Chondrocyte (in vitro differentiated cells): ENCODE measurements at regions not wholly inside any gene's neighbourhood (a gene's known extent, or its start where the extent isn't known, plus 50 kb on each side); places are given as distances from the start of the nearest gene placed in this dataset.

Experiments used
- DNase-seq: peaks from one replicate; pipeline ENCODE4 v3.0.0; 2021; ENCODE audit warnings: mixed read lengths, low spot score
- H3K27ac Mint-ChIP-seq: one replicate; pipeline ENCODE4 v1.8.0; 2021; ENCODE audit warnings: mild to moderate bottlenecking, moderate library complexity, mixed read lengths; ENCODE audit not compliant: unreplicated experiment
- H3K27me3 Mint-ChIP-seq: 2 replicates; pipeline ENCODE4 v1.8.0; 2021; ENCODE audit warnings: low read depth, mixed read lengths
- H3K36me3 Mint-ChIP-seq: 2 replicates; pipeline ENCODE4 v1.8.0; 2021; ENCODE audit warnings: low read depth, mixed read lengths
- H3K4me1 Mint-ChIP-seq: 2 replicates; pipeline ENCODE4 v1.8.0; 2021; ENCODE audit warnings: low read depth, mild to moderate bottlenecking, mixed read lengths
- H3K4me3 Mint-ChIP-seq: one replicate; pipeline ENCODE4 v1.8.0; 2021; ENCODE audit warnings: mild to moderate bottlenecking, moderate library complexity, mixed read lengths; ENCODE audit not compliant: unreplicated experiment
- H3K9me3 Mint-ChIP-seq: 2 replicates; pipeline ENCODE4 v1.8.0; 2021; ENCODE audit warnings: low read depth, mixed read lengths
- TF ChIP-seq, protein P1 (sequence below): fragments of 200-600 bp; sonication (generic); IDR thresholded peaks from 2 replicates; pipeline ENCODE4 v1.5.0; 2021; ENCODE audit warnings: antibody characterized with exemption, mild to moderate bottlenecking, moderate library complexity

DNA sequence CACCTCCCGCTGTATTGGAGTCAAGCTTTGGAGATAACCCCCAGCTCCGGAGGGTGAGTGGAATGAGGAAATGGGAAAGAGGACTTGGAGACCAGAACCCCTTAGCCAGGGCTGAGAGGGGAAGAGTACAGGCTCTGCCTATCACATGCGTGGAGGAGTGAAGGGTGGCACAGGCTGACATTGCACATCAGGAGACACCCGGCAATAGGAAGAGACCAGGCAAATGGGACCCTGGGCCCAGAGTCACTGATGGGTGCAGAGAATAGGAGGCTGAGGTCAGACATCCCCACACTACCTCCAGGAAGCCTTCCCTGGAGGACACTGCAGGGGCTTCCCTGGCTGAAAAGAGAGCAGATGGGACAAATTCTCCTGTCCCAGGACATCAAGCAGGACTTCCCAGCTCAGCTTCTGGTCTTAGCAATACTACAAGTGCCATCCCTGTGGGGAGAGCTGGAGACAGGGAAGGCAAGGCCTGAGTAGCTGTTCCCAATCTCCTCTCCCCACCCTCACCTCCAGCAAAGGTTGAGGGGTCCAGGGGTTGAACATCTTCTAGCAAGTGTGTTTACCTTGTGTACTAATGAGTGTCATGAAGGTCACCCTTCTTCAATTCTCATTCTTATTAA lies 160.7 kb downstream of the BUD13 start:
- no peak overlapping the region for H3K4me3 Mint-ChIP-seq
- no peaks in the 10 kb centered on the region for H3K4me1 Mint-ChIP-seq
- peaks cover 4% of the 10 kb centered on the region for H3K9me3 Mint-ChIP-seq
- H3K36me3 Mint-ChIP-seq, result no peaks in the 10 kb centered on the region
- DNase-seq, result no peak
- peaks cover 39% of the 10 kb centered on the region for H3K27me3 Mint-ChIP-seq
- H3K27ac Mint-ChIP-seq, result no peak overlapping the region
- TF ChIP-seq, protein P1, sequence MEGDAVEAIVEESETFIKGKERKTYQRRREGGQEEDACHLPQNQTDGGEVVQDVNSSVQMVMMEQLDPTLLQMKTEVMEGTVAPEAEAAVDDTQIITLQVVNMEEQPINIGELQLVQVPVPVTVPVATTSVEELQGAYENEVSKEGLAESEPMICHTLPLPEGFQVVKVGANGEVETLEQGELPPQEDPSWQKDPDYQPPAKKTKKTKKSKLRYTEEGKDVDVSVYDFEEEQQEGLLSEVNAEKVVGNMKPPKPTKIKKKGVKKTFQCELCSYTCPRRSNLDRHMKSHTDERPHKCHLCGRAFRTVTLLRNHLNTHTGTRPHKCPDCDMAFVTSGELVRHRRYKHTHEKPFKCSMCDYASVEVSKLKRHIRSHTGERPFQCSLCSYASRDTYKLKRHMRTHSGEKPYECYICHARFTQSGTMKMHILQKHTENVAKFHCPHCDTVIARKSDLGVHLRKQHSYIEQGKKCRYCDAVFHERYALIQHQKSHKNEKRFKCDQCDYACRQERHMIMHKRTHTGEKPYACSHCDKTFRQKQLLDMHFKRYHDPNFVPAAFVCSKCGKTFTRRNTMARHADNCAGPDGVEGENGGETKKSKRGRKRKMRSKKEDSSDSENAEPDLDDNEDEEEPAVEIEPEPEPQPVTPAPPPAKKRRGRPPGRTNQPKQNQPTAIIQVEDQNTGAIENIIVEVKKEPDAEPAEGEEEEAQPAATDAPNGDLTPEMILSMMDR, result no peak

DNA sequence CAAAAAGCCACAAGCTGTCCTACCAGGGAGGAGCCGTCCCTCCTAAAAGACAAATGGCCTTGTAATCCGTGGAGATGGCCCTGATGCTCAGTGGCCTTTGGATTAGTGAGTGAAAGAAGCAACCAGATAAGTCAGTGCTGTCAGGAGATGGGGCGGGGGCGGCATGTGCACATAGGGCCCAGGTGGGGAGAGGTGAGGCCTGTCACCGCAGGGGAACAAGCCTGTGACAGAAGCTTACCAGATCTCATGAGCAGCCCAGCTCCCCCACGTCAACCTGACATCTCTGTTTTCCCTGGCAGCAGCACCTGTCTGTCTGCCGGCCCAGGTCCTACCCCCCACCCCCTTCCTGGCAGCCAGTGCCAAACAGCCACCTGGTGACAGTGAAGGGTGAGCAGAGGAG lies 162.6 kb downstream of the BUD13 start:
- TF ChIP-seq, protein P1, result no peak
- H3K4me1 Mint-ChIP-seq, result no peaks in the 10 kb centered on the region
- H3K27me3 Mint-ChIP-seq, result peaks cover 34% of the 10 kb centered on the region
- H3K27ac Mint-ChIP-seq, result no peak overlapping the region
- no peaks in the 10 kb centered on the region for H3K36me3 Mint-ChIP-seq
- no peaks in the 10 kb centered on the region for H3K9me3 Mint-ChIP-seq
- H3K4me3 Mint-ChIP-seq, result no peak overlapping the region
- DNase-seq, result no peak

DNA sequence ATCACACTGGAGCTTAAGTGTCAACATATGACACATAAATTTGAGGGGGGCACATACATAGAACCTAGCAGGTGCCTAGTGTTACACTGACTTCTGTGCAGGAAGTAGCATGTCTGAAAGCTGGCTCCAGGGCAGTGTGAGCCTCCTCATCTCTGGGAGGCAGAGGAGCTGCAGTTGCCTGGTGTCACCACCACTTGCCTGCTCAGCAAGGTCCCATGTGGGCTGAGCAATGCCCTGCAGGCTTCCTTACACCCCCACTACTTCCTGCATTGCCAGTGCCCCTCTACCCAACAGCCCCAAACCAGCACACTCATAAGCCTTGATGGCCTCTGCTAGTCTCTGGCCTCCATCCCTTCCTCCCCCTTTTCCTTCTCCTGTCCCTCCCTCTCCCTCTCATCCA lies 165.8 kb downstream of the BUD13 start:
- H3K27ac Mint-ChIP-seq, result no peak overlapping the region
- H3K4me3 Mint-ChIP-seq, result no peak overlapping the region
- TF ChIP-seq, protein P1, result no peak
- peaks cover 24% of the 10 kb centered on the region for H3K27me3 Mint-ChIP-seq
- H3K9me3 Mint-ChIP-seq, result no peaks in the 10 kb centered on the region
- H3K4me1 Mint-ChIP-seq, result peaks cover 4% of the 10 kb centered on the region
- no peaks in the 10 kb centered on the region for H3K36me3 Mint-ChIP-seq
- DNase-seq, result no peak

DNA sequence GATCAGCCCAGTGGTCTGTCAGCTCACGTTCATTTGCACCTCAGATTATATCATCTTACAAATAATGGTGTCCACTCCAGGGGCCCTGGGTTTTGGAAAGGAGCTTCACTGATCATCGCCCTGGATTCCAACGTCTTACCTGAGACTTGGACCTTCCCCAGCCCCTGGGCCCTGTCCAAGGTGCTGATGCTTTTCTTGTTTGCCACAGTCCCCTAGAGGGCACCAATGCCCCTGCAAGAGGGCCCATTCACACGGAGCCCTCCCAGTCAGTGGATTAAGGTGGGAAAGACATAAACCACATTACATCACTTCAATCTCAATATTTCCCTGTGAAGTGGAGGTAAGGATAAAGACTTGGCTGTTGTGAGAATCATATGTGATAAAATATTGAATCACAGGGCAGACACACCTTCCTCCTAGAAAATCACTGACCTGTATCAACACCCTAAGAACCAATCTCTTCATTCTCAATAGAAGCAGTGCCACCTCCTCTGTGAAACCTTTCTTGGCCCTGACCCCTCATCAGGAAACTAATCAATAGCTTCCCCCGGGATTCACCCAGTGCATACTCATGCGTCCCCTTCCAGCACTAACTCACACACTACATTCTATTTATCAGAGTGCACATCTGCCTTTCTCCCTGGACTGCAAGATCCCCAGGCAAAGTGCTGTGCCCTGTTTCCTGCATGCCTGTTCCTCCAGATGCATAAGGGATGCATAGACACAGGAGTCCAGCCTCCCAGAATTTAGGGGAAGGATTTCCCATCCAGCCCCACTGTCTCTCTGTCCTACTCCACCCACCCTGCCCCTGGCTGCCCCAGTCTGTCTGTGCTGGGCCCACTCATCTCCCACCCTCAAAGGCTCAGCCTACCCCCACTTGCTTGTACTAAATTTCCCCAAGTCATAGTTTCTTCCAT lies 167.0 kb downstream of the BUD13 start:
- no peaks in the 10 kb centered on the region for H3K36me3 Mint-ChIP-seq
- H3K27me3 Mint-ChIP-seq, result peaks cover 15% of the 10 kb centered on the region
- H3K4me3 Mint-ChIP-seq, result no peak overlapping the region
- TF ChIP-seq, protein P1, result peak; percentile 61
- peaks cover 10% of the 10 kb centered on the region for H3K4me1 Mint-ChIP-seq
- H3K27ac Mint-ChIP-seq, result no peak overlapping the region
- H3K9me3 Mint-ChIP-seq, result no peaks in the 10 kb centered on the region
- DNase-seq, result no peak

DNA sequence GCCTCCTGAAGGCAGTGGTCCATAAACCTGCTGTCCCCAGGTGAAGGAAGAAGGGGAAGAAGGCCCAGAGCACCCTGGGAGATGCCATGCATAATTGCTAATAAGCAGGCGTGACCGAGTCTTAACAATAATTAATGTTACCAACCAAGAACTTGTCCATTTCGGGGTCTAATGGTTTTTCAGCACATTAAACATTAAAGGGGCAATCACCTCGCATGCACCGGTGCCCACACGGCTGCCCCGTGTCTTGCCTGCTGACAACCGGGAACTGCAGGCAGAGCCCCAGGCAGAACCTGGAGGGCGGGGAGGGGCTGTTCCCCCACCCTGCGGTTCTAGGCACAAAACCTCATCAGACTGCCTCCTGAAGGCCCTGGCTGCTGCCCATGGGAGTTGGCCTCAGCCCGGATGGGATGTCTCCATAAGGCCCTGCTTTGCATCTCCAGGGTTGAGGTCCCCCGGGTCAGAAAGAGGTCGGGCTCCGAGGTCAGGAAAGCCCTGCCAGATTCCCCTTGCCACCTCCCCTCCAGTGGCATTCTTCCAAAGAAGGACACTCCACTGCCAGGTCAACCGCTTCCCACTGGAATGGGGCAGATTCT lies 169.0 kb downstream of the BUD13 start:
- H3K36me3 Mint-ChIP-seq, result no peaks in the 10 kb centered on the region
- peaks cover 10% of the 10 kb centered on the region for H3K4me1 Mint-ChIP-seq
- H3K9me3 Mint-ChIP-seq, result no peaks in the 10 kb centered on the region
- TF ChIP-seq, protein P1, result no peak
- H3K4me3 Mint-ChIP-seq, result no peak overlapping the region
- H3K27me3 Mint-ChIP-seq, result peaks cover 19% of the 10 kb centered on the region
- no peak overlapping the region for H3K27ac Mint-ChIP-seq
- DNase-seq, result no peak
